NCI-H2227 (cell line): ENCODE measurements at regions not wholly inside any gene's neighbourhood (a gene's known extent, or its start where the extent isn't known, plus 50 kb on each side); places are given as distances from the start of the nearest gene placed in this dataset.
"Not testable (repeated sequence)": the region's sequence is repeated elsewhere in the genome, so short reads cannot be mapped to it uniquely, and the experiment has no call there.

ENCODE experiments used
- DNase-seq: peaks from one replicate; lab custom pipeline; 2025; ENCODE audit not compliant: unreplicated experiment; lab: John Stamatoyannopoulos, UW

DNA sequence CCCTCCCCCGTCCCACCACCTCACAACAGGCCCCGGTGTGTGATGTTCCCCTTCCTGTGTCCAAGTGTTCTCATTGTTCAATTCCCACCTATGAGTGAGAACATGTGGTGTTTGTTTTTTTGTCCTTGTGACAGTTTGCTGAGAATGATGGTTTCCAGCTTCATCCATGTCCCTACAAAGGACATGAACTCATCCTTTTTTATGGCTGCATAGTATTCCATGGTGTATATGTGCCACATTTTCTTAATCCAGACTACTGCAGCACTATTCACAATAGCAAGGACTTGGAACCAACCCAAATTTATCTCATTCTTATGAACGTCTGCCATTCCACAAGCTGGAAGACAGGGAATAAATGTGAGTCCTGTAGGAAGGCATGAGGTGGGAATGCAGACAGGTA is 79.6 kb upstream of the SLC6A11 start:
- DNase-seq = not testable (repeated sequence)

DNA sequence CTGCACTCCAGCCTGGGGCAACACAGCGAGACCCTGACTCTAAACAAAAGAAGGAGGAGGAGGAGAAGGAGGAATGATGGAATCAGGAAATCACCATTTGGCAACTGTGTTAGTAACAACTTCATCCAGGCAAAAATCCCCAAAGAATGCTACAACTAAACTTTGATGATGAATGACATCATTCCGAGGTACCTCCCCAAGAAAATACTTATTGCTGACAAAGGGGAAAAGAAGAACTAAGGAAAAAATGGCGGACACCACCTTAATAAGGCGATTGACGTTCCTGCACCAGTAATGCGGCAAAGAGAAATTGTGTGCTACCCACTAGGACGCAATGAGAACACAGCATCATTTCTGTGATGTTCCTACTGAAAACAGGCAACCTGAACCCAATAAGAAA is 78.2 kb upstream of the SLC6A11 start:
- DNase-seq = no peak

DNA sequence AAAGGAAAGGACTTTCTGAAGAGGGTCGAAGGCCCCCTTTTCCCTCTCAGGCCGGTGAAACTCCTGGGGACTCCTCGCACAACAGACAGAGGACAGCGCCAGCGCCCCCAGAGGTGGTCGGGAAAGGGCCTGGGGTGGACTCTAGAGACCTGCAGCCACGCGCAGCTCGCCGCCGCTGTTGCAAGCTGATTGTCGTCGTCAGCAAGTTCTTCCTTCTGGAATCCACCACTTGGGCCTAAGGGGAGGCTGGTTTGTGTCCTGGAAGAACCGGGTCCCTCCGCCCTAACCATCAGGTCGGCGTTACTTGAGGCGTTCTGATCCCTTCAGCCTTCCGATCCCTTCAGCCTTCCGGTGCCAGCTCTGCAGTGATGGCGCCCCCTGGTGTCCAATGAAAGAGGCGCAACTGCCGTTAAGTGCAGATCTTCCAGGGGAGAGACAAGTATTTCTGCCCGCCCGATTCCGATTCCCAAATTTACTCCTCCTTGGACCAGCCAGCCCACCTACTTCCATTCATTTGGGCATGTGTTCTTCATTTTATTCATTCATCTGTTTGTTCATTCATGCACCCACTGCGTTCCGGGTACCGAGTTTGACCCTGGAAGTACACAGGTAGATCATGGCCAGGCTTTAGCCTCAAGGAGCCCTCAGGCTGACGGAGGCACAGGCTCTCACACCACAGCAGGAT is 77.2 kb upstream of the SLC6A11 start:
- peak; percentile 79 for DNase-seq

DNA sequence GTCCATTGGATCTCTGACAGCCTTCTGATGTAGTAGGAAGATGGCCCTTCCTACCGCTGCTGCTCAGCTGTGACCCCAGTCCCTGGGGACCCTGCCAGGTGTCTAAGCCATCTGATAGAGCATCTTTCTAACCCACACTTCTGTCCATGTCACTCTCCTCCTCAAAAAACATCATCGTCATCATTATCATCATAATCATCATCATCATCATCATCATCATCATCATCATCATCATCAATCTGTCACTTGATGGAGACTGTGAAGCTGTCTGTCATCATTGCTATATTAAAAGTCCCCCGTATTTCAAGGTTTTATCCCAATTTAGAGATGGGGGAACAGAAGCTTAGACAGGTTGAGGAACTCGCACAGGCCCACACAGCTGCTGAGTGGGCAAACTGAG is 75.1 kb upstream of the SLC6A11 start:
- no peak for DNase-seq

DNA sequence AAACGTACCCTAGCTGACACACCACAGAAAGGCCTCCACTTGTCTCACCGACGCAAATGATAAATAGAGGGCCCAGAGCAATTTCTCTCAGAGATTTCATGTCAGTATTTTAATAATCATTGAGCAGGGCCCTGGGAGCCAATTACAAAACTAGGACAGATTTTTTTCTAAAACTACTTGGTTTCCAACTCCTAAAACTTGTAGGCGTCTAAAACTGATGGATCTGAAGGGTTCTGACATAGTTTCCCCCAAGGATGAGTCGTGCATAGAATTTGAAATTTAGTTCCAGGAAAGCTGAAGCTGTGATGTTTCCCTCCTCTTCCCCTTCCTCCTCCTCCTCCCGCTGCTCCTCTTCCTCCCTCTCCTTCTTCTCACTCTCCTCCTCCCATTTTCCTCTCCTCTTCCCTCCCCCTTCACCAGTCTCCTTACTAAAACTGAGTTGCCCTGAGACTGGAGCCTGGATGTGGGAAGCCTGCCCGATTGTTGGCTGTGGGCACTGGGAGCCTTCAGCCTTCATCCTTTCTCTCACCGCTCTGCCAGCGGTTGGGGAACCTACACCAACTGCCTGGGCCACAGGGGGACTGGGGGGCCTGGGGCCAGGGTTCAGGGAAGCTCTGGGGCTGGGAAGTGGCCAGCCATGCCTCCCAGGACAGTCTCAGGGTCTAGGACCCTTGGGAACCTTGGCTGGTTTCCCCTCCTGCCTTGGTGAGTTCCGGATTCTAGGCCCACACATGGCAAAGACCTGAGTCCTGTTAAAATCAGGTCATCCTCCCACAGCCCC is 73.9 kb upstream of the SLC6A11 start:
- DNase-seq = no peak

DNA sequence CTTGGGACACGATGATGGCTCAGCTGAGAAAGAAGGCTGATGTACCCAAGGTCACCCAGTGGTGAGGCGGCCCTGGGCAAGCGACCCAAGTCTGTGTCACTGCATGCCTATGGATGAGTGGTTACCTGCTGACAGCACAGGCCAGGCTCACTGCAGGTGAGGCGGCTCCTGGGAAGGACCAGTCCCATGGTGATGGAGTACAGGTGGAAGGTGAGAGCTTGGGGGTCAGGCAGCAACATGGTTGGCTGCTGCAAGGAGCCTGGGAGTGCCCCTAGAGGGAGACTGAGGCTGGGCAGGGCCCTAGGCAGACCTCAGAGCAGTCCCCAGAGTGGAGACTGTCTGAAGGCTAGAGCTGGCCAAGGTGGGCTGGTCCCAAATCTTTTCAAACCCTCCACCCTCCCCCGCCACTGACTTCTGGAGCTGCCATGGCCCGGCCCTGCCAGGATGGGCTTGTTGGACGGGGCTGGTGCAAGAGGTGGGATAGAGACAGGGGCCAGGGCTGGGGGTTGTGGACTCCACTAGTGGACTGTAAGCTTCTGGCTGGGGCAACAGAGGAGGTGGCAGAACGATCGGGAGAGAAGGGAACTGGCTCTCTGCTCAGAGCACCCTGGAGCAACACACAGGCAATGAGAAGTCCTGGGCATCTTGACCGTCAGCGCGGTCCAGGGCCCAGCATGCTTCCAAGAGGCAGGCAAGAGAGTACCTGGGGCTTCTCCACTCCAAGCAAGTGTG is 72.5 kb upstream of the SLC6A11 start:
- no peak for DNase-seq

DNA sequence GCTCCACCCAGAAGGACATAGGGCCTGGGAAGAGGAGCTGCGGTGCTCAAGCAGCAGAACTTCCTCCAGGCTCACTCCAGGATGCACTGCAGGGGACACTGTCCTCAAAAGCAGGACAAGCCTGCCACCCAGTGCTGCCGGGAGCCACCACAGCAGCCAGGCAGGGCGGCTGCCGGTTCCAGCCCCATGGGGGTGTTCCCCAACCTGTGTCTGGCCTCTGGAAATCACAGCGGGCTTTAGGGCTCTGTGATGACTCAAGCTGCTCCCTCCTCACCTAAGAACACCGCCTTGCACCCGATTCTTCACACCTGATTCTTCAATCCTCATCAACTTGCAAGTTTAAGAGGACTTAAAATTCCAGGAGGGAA is 71.9 kb upstream of the SLC6A11 start:
- DNase-seq = peak; percentile 36

DNA sequence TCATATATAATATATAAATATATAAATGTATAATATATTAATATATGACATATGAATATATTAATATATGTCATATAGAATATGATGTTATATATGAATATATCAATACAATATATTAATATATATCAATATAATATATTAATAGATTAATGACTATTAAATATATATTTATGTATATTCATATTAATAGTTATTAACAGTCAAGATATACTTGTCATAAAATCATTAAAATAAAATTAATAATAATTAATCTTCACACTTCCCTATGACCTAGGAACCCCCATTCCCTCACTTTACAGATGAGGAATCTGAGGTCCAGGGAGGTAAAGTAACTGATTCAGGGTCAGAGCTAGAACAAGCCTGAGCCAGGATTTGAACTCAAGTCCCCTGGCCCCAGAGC is 70.6 kb upstream of the SLC6A11 start:
- DNase-seq = no peak

DNA sequence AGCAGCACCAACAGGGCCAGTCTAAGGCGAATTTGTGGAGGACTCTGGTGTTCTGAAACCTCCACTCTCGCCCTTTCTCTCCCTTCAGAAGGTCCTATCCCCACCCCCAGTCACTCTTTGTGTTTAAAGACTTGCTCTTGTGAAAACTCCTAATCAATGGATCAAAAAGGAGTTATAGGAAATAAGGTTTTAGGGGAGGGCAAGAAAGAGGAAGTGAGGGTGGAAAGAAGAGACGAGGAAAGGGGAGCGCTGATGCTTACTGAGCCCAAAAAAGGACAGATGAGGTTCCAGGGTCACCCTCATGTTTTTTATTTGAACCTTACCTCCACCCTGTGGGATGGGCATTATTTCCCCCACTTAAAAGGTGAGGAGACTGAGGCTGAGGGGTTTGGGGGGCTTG is 70.0 kb upstream of the SLC6A11 start:
- DNase-seq = no peak

DNA sequence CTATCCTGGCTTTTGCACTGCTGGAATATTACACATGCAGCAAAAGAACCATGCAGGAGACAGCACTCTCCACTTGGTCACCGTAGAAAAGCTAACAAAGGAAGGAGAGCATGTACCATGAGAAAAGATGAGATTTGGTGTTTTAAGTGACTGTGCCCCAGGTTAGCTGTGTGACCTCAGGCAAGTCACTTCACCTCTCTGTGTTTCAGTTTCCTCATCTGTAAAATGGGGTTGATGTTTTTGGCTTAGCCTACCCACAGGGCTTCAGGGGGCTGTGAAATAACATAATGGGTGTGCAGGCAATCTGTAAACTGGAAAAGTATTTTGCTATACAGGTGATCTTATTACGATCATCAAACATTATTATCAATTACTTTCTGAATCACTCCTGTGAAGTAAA is 69.3 kb upstream of the SLC6A11 start:
- DNase-seq = no peak

DNA sequence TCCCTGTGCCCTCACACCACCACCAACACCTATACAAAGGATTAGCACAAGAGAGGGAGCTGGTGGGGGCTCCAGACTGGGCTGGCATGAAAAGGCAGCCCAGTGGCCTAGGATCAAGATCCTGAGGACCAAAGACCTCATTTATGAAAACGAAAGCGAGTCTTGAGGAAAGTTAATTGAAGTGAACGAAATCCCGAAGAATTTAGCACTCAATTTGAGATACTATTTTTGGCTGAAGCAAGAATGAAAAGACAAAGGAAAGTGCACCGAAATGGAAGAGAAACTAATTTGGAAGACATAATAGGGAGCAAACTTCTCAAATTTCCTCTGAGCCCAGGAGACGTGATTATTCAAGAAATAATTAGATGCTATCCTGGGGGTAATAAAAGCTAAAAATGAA is 68.7 kb upstream of the SLC6A11 start:
- DNase-seq = no peak

DNA sequence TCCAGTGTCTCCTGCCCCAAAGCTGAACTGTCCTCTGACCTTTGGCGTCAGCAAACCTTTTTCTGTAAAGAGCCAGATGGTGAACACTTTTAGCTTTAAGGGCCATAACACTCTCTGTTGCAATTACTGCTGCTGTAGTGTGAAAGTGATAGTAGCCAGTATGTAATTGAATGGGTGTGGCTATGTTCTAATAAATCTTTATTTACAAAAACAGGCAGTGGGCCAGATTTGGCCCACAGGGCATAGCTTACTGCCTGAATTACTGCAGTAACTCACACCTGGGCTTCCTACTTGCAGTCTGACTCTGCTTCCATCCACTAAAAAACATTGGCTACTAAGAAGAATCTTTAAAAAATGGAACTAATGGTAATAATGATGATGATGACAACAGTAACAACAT is 68.0 kb upstream of the SLC6A11 start:
- DNase-seq = no peak

DNA sequence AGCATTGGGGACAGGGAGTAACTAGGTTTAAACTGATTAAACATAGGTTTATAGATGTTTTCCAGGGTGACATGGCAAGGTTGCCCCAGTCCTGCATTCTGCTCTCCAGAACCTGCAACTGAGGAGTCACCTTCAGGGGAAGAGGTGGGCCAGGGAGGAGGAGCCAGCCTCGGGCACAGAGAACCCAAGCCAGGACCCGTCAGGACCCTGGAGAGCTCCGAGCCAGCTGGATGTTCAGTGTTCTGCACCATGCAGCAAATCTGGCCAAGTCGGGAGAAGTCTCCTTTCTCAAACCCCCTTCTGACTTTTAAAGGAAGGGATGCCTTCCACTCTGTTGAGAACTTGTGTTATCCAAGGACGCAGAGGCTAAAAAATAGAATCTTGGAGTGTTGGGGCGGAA is 62.1 kb upstream of the SLC6A11 start:
- no peak for DNase-seq

DNA sequence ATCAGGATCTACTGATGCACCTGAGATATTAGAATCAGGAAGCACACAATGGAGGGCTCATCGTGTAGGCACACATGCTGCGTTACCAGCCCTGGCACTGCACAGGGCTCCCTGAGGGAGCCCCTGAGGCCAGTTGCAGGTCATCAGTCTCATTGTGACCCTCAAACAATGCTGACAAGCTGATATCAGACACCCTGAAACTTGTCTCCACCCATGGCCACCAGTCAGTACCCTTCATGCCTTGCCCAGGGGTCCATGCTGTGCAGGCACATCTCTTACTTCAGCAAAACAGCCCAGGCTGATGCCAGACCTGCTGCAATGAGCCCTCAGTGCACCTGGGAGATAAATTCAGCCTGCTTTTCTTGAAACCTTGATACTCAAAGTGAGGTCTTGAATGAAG is 59.5 kb upstream of the SLC6A11 start:
- DNase-seq = no peak

DNA sequence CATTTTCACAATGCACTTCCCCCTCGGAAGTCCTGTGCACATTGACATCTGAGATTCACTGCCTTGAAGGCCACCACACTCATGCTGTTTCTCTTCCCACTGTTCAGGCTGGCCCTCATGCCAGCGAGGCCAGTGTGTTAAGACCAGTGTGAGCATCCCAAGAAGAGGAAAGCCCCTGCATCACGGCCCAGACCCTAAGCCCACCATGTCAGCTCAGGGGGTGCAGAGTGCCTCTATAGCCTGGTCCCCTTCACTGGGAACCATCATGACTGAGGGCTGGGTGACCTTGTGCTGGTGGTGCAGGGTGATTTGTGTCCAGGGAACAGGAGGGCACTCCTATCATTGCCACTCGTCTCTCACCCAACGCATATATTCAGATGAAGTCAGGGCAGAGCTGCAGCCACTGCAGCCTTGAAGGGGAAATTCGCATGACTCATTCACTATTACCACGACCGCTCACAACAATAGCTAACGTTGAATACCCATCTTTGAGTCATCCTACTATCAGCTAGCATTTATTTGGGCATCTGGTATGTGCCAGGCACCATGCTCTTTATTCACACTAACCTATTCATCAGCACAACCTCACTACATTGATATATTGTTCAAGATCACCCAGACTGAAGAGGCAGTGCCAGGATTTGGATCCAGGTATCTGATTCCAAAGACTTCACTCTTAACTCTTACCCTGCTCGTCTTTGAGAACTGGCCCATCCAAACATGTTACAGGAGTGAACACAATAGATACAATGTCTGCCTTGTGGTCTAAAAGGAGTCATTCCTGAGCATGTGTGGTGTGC is 58.8 kb upstream of the SLC6A11 start:
- DNase-seq = no peak

DNA sequence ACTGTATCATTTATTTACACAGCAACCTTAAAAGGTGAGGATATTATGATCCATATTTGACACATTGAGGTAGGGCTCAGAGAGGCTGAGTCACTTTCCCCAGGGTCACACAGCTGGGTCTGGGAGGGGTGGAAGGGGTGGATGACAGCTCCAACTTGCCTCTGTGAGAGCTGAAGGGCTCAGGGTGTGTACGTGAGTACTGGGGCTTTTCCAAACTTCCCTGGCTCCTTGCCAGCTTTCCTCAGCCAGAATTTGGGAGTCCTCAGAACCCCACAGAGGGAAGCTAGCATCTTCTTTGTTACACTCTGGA is 58.3 kb upstream of the SLC6A11 start:
- no peak for DNase-seq

DNA sequence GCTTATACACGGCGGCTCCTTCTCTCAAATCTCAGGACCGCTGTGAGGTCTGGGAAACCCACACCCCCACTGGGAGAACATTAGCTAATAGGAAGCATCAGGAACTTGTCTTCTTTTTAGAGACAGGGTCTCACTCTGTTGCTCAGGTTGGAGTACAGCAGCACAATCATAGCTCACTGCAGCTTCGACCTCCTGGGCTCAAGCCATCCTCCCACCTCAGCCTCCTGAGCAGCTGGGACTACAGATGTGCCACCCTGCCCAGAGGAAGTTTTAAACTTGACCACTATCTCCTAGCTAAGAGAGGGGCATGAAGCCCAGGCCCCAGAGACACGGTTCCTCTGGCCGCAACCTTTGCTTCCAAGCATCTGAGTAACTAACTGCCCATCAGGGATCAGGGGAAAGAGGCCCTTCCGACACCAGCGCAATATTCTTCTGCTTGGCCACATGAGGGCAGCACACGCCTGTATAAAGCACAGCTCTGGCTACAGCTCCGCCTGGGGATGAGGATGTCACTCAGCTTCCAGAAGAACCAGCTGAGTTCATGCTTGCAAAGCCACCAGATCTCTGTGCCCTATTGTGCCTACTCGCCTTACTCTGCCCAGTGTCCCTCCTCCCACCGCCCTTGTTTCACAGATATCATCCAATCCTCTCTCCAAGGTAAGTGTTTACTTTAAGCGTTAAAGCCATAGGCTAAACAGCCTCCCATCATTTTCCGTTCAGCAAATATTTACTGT is 57.6 kb upstream of the SLC6A11 start:
- peak; percentile 65 for DNase-seq

DNA sequence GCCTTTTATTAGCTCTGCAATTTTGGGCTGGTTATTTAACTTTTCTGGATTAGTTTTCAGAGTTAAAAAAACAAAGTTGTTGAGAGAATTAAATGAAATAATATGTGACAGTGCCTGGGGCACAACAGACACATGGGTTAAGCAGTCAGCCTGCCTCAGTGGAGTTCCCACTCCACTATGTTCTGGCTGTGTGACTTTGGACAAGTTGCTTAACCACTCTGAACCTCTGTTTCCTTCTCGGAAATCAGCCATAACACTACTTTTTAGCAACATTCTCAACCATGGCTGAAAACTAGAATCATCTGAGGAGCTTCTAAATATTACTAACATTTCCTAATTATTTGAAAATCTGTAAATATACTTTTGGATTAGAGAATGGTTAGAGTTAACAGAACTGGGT is 56.5 kb upstream of the SLC6A11 start:
- DNase-seq = no peak

DNA sequence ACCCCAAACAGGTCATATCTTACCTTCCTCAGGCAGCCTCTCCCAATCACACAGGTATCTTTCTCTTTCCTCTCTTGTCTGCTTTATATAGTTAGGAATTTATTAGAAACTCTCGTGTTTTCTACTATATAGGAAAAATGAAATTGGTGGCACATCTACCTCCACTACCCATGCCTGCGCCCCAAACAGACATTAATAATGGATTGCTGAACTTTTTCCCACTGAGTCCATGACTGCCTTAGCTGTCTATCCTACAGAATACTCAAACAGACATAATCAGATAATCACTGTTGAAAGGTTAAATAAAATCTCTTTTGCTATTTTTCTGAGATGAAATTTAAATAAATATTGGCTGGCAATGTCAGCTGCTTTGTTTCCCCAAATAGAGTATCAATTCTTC is 55.8 kb upstream of the SLC6A11 start:
- DNase-seq = no peak

DNA sequence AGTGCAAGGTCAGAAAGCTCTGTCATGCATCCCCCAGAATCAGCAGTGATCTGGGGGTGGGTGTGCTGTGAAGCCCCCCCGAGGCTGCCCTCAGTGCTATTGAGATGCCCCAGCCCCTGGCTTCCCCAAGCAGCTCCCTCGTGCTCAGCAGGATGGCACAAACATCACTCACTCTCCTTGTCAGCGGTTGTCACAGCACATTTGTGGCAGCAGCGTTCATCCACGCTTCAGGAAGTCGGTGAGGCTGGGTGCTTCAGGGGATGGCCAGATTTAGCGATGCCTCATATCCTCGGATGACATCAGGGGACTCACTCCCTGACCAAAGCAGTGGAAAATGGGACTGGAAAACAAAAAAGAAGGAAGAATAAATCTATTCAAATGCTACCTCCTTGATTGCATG is 54.4 kb upstream of the SLC6A11 start:
- no peak for DNase-seq

DNA sequence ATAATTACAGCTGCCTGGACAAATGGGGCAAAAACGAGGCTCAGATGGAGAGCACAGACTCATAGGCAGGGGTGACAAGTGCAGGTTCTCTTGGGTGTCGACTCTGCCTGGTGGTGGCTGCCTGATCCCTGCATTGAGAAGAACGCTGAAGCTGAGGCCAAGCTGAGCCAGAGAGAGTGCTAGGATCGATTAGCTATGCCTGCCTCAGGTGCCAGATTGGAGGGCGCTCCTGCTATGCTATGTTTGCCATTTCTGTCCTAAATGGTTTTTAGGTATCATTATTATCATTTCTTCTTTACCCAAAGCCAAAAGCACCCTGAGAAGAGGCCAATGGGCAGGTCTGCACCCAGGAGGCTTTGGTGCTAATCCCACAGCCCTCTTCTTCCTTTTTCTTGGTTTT is 53.9 kb upstream of the SLC6A11 start:
- DNase-seq = no peak
